ENCODE measurements at regions not wholly inside any gene's neighbourhood (a gene's known extent, or its start where the extent isn't known, plus 50 kb on each side); places are given as distances from the start of the nearest gene placed in this dataset.

- H3K27me3 ChIP-seq (ENCODE audit: control insufficient read depth in 1 of 2, insufficient read depth in 2 of 2, low read length in 2 of 2), result peaks cover 24 to 54% of the 10 kb centered on the region in 2 experiments
- ChIA-PET CTCF (no interaction called here), POLR2A (no interaction called here)
- H3K36me3 ChIP-seq (ENCODE audit: insufficient read depth, low read length), result no peaks in the 10 kb centered on the region
- DNase-seq (no peak), ATAC-seq (ENCODE audit: poor library complexity) (no peak)
- no peak overlapping the region for H3K4me3 ChIP-seq (ENCODE audit: low read length)
- no peaks in the 10 kb centered on the region for H3K4me1 ChIP-seq (ENCODE audit: insufficient read depth, low read length)
- H3K9me3 Mint-ChIP-seq, result no peaks in the 10 kb centered on the region
- no peak for TF ChIP-seq CTCF (IDR thresholded peaks at IDR 0.05)
- intact Hi-C loops (cut with DNase I, micrococcal nuclease), result no loop called here
- H3K9me3 ChIP-seq (ENCODE audit: control insufficient read depth in 1 of 2, insufficient read depth in 1 of 2, low read length in 2 of 2), result peaks cover 0 to 32% of the 10 kb centered on the region in 2 experiments
- H3K27ac Mint-ChIP-seq, result no peak overlapping the region
- H3K4me1 Mint-ChIP-seq (ENCODE audit: low read depth), result no peaks in the 10 kb centered on the region
- peaks cover 49% of the 10 kb centered on the region for H3K27me3 Mint-ChIP-seq
- H3K36me3 Mint-ChIP-seq (ENCODE audit: low read depth), result no peaks in the 10 kb centered on the region
- no peak overlapping the region for H3K4me3 Mint-ChIP-seq
- no peak overlapping the region for H3K27ac ChIP-seq (ENCODE audit: low read depth in 1 of 2, low read length in 2 of 2)
Observed at GRCh38 chr14:101078892-101079221, 175.3 kb upstream of the RTL1 start.

GRCh38 chr14:101080922-101081593 is 177.5 kb upstream of the RTL1 start:
- no peak for DNase-seq
- ATAC-seq (ENCODE audit: poor library complexity), result no peak
- peaks cover 0 to 31% of the 10 kb centered on the region in 2 experiments for H3K9me3 ChIP-seq (ENCODE audit: control insufficient read depth in 1 of 2, insufficient read depth in 1 of 2, low read length in 2 of 2)
- no peak overlapping the region for H3K27ac Mint-ChIP-seq
- no peak for TF ChIP-seq CTCF (IDR thresholded peaks at IDR 0.05)
- no peaks in the 10 kb centered on the region for H3K36me3 Mint-ChIP-seq (ENCODE audit: low read depth)
- H3K4me3 Mint-ChIP-seq, result no peak overlapping the region
- ChIA-PET POLR2A (no interaction called here), CTCF (no interaction called here)
- H3K4me1 Mint-ChIP-seq (ENCODE audit: low read depth), result no peaks in the 10 kb centered on the region
- peaks cover 22 to 38% of the 10 kb centered on the region in 2 experiments for H3K27me3 ChIP-seq (ENCODE audit: control insufficient read depth in 1 of 2, insufficient read depth in 2 of 2, low read length in 2 of 2)
- no peaks in the 10 kb centered on the region for H3K36me3 ChIP-seq (ENCODE audit: insufficient read depth, low read length)
- intact Hi-C loops (cut with DNase I, micrococcal nuclease), result no loop called here
- H3K27ac ChIP-seq (ENCODE audit: low read depth in 1 of 2, low read length in 2 of 2), result no peak overlapping the region
- no peaks in the 10 kb centered on the region for H3K4me1 ChIP-seq (ENCODE audit: insufficient read depth, low read length)
- H3K9me3 Mint-ChIP-seq, result no peaks in the 10 kb centered on the region
- peaks cover 50% of the 10 kb centered on the region for H3K27me3 Mint-ChIP-seq
- no peak overlapping the region for H3K4me3 ChIP-seq (ENCODE audit: low read length)

GRCh38 chr14:101082036-101082435 is 178.5 kb upstream of the RTL1 start:
- no peaks in the 10 kb centered on the region for H3K9me3 Mint-ChIP-seq
- ATAC-seq (ENCODE audit: poor library complexity), result no peak
- TF ChIP-seq CTCF (IDR thresholded peaks at IDR 0.05), result no peak
- H3K27ac Mint-ChIP-seq, result no peak overlapping the region
- Histone ChIP-seq H3K4me3 (ENCODE audit: low read length) (no peak overlapping the region), H3K4me1 (ENCODE audit: insufficient read depth, low read length) (no peaks in the 10 kb centered on the region), H3K27me3 (ENCODE audit: control insufficient read depth in 1 of 2, insufficient read depth in 2 of 2, low read length in 2 of 2) (peaks cover 22 to 28% of the 10 kb centered on the region in 2 experiments), H3K36me3 (ENCODE audit: insufficient read depth, low read length) (no peaks in the 10 kb centered on the region), H3K27ac (ENCODE audit: low read depth in 1 of 2, low read length in 2 of 2) (no peak overlapping the region), H3K9me3 (ENCODE audit: control insufficient read depth in 1 of 2, insufficient read depth in 1 of 2, low read length in 2 of 2) (peaks cover 0 to 25% of the 10 kb centered on the region in 2 experiments)
- intact Hi-C loops (cut with DNase I, micrococcal nuclease), result no loop called here
- no peaks in the 10 kb centered on the region for H3K4me1 Mint-ChIP-seq (ENCODE audit: low read depth)
- DNase-seq, result no peak
- no peak overlapping the region for H3K4me3 Mint-ChIP-seq
- ChIA-PET POLR2A (no interaction called here), CTCF (no interaction called here)
- H3K36me3 Mint-ChIP-seq (ENCODE audit: low read depth), result no peaks in the 10 kb centered on the region
- peaks cover 49% of the 10 kb centered on the region for H3K27me3 Mint-ChIP-seq

Measured in CD4-positive, alpha-beta T cell (primary cell).